ENCODE measurements at regions not wholly inside any gene's neighbourhood (a gene's known extent, or its start where the extent isn't known, plus 50 kb on each side); places are given as distances from the start of the nearest gene placed in this dataset.
"Not testable (repeated sequence)": the region's sequence is repeated elsewhere in the genome, so short reads cannot be mapped to it uniquely, and the experiment has no call there.

GRCh38 chr9:84519413-84519812 is 150.1 kb upstream of the NTRK2 start:
- H3K27me3 ChIP-seq (ENCODE audit: control insufficient read depth in 1 of 2, insufficient read depth in 2 of 2, low read length in 2 of 2) = no peaks in the 10 kb centered on the region
- CTCF ChIA-PET = no interaction called here

GRCh38 chr9:84521208-84521607 is 148.3 kb upstream of the NTRK2 start:
- no peaks in the 10 kb centered on the region for H3K36me3 Mint-ChIP-seq (ENCODE audit: low read depth)
- ATAC-seq (ENCODE audit: poor library complexity) (no peak), DNase-seq (no peak)
- ChIA-PET POLR2A (no interaction called here), CTCF (no interaction called here)
- H3K9me3 ChIP-seq (ENCODE audit: control insufficient read depth in 1 of 2, insufficient read depth in 1 of 2, low read length in 2 of 2) = peaks cover 0 to 3% of the 10 kb centered on the region in 2 experiments
- no peaks in the 10 kb centered on the region for H3K4me1 Mint-ChIP-seq (ENCODE audit: low read depth)
- no peak for TF ChIP-seq CTCF (IDR thresholded peaks at IDR 0.05)
- no peaks in the 10 kb centered on the region for H3K4me1 ChIP-seq (ENCODE audit: insufficient read depth, low read length)
- intact Hi-C loops (cut with DNase I, micrococcal nuclease) = no loop called here
- no peaks in the 10 kb centered on the region for H3K36me3 ChIP-seq (ENCODE audit: insufficient read depth, low read length)
- peaks cover 4% of the 10 kb centered on the region for H3K9me3 Mint-ChIP-seq
- H3K4me3 ChIP-seq (ENCODE audit: low read length) = no peak overlapping the region
- H3K27ac ChIP-seq (ENCODE audit: low read depth in 1 of 2, low read length in 2 of 2) = no peak overlapping the region
- no peak overlapping the region for H3K4me3 Mint-ChIP-seq
- H3K27ac Mint-ChIP-seq = no peak overlapping the region
- H3K27me3 Mint-ChIP-seq = no peaks in the 10 kb centered on the region
- H3K27me3 ChIP-seq (ENCODE audit: control insufficient read depth in 1 of 2, insufficient read depth in 2 of 2, low read length in 2 of 2) = no peaks in the 10 kb centered on the region

More at GRCh38 chr9:84519413-84519812, 150.1 kb upstream of the NTRK2 start:
- peaks cover 1% of the 10 kb centered on the region for H3K9me3 Mint-ChIP-seq
- Histone ChIP-seq H3K4me1 (ENCODE audit: insufficient read depth, low read length) (no peaks in the 10 kb centered on the region), H3K27ac (ENCODE audit: low read depth in 1 of 2, low read length in 2 of 2) (no peak overlapping the region), H3K36me3 (ENCODE audit: insufficient read depth, low read length) (no peaks in the 10 kb centered on the region), H3K9me3 (ENCODE audit: control insufficient read depth in 1 of 2, insufficient read depth in 1 of 2, low read length in 2 of 2) (peaks cover 0 to 3% of the 10 kb centered on the region in 2 experiments), H3K4me3 (ENCODE audit: low read length) (no peak overlapping the region)
- no peaks in the 10 kb centered on the region for H3K36me3 Mint-ChIP-seq (ENCODE audit: low read depth)
- H3K27ac Mint-ChIP-seq = no peak overlapping the region
- intact Hi-C loops (cut with DNase I, micrococcal nuclease) = no loop called here
- no peak for TF ChIP-seq CTCF (IDR thresholded peaks at IDR 0.05)
- H3K4me1 Mint-ChIP-seq (ENCODE audit: low read depth) = no peaks in the 10 kb centered on the region
- no peak overlapping the region for H3K4me3 Mint-ChIP-seq
- DNase-seq = no peak
- ATAC-seq (ENCODE audit: poor library complexity) = no peak
- H3K27me3 Mint-ChIP-seq = no peaks in the 10 kb centered on the region
- POLR2A ChIA-PET = no interaction called here

- H3K4me1 Mint-ChIP-seq (ENCODE audit: low read depth); intact Hi-C loops (cut with DNase I, micrococcal nuclease); H3K36me3 Mint-ChIP-seq (ENCODE audit: low read depth); H3K27ac ChIP-seq (ENCODE audit: low read depth in 1 of 2, low read length in 2 of 2); POLR2A ChIA-PET; H3K4me3 Mint-ChIP-seq; H3K27ac Mint-ChIP-seq; CTCF ChIA-PET; ATAC-seq (ENCODE audit: poor library complexity); H3K4me1 ChIP-seq (ENCODE audit: insufficient read depth, low read length); H3K27me3 ChIP-seq (ENCODE audit: control insufficient read depth in 1 of 2, insufficient read depth in 2 of 2, low read length in 2 of 2); H3K36me3 ChIP-seq (ENCODE audit: insufficient read depth, low read length); DNase-seq; H3K27me3 Mint-ChIP-seq; H3K4me3 ChIP-seq (ENCODE audit: low read length): not testable (repeated sequence)
- peaks cover 0 to 15% of the 10 kb centered on the region in 2 experiments for H3K9me3 ChIP-seq (ENCODE audit: control insufficient read depth in 1 of 2, insufficient read depth in 1 of 2, low read length in 2 of 2)
- peaks cover 14% of the 10 kb centered on the region for H3K9me3 Mint-ChIP-seq
These were observed 143.3 kb upstream of the NTRK2 start for GRCh38 chr9:84526211-84526610.

GRCh38 chr9:84527060-84527720 is 142.3 kb upstream of the NTRK2 start:
- CTCF ChIA-PET; H3K4me3 Mint-ChIP-seq; H3K4me1 ChIP-seq (ENCODE audit: insufficient read depth, low read length); H3K27me3 Mint-ChIP-seq; H3K36me3 Mint-ChIP-seq (ENCODE audit: low read depth); H3K27me3 ChIP-seq (ENCODE audit: control insufficient read depth in 1 of 2, insufficient read depth in 2 of 2, low read length in 2 of 2); DNase-seq; H3K4me1 Mint-ChIP-seq (ENCODE audit: low read depth); H3K4me3 ChIP-seq (ENCODE audit: low read length); H3K36me3 ChIP-seq (ENCODE audit: insufficient read depth, low read length); H3K27ac ChIP-seq (ENCODE audit: low read depth in 1 of 2, low read length in 2 of 2); POLR2A ChIA-PET; H3K27ac Mint-ChIP-seq; intact Hi-C loops (cut with DNase I, micrococcal nuclease); ATAC-seq (ENCODE audit: poor library complexity): not testable (repeated sequence)
- H3K9me3 Mint-ChIP-seq = peaks cover 14% of the 10 kb centered on the region
- H3K9me3 ChIP-seq (ENCODE audit: control insufficient read depth in 1 of 2, insufficient read depth in 1 of 2, low read length in 2 of 2) = peaks cover 0 to 15% of the 10 kb centered on the region in 2 experiments

- H3K27me3 ChIP-seq (ENCODE audit: control insufficient read depth in 1 of 2, insufficient read depth in 2 of 2, low read length in 2 of 2); POLR2A ChIA-PET; H3K4me1 Mint-ChIP-seq (ENCODE audit: low read depth); H3K4me3 Mint-ChIP-seq; H3K4me3 ChIP-seq (ENCODE audit: low read length); H3K36me3 Mint-ChIP-seq (ENCODE audit: low read depth); ATAC-seq (ENCODE audit: poor library complexity); H3K27me3 Mint-ChIP-seq; DNase-seq; H3K27ac ChIP-seq (ENCODE audit: low read depth in 1 of 2, low read length in 2 of 2); H3K36me3 ChIP-seq (ENCODE audit: insufficient read depth, low read length); CTCF ChIA-PET; H3K4me1 ChIP-seq (ENCODE audit: insufficient read depth, low read length); intact Hi-C loops (cut with DNase I, micrococcal nuclease); H3K9me3 Mint-ChIP-seq; H3K27ac Mint-ChIP-seq: not testable (repeated sequence)
- H3K9me3 ChIP-seq (ENCODE audit: control insufficient read depth in 1 of 2, insufficient read depth in 1 of 2, low read length in 2 of 2) = peaks cover 19 to 22% of the 10 kb centered on the region in 2 experiments
These were observed 133.6 kb upstream of the NTRK2 start for GRCh38 chr9:84535973-84536372.

All from CD4-positive, alpha-beta T cell (primary cell).